CD4-positive, alpha-beta memory T cell (primary cell): ENCODE measurements at regions not wholly inside any gene's neighbourhood (a gene's known extent, or its start where the extent isn't known, plus 50 kb on each side); places are given as distances from the start of the nearest gene placed in this dataset.

Experiments used
- CTCF ChIA-PET: fragments of 350-600 bp; sonication (Branson Sonifier 250); formaldehyde crosslinking; loops from one replicate; lab custom pipeline; 2021; ENCODE audit warnings: inconsistent platforms; ENCODE audit not compliant: partially characterized antibody; lab: Charles Lee
- POLR2A ChIA-PET: fragments of 350-600 bp; sonication (Branson Sonifier 250); formaldehyde crosslinking; loops from one replicate; lab custom pipeline; 2021; ENCODE audit not compliant: partially characterized antibody; lab: Charles Lee
- DNase-seq, 5 donors: peaks; one replicate each; pipeline versions ENCODE4 v3.0.0 to v3.0.0-alpha.2; 2020 to 2022; ENCODE audit warnings: mixed read lengths in 1 of 5
- H3K27ac ChIP-seq: one replicate; pipeline ENCODE4 v1.7.0; 2013; ENCODE audit warnings: low read depth, low read length
- H3K27me3 ChIP-seq: 2 replicates; pipeline ENCODE4 v1.7.0; 2013; ENCODE audit warnings: mild to moderate bottlenecking, low read length, moderate library complexity; ENCODE audit not compliant: insufficient read depth
- H3K36me3 ChIP-seq: 2 replicates; pipeline ENCODE4 v1.7.0; 2013; ENCODE audit warnings: mild to moderate bottlenecking, low read length, moderate library complexity; ENCODE audit not compliant: insufficient read depth
- H3K4me1 ChIP-seq: 2 replicates; pipeline ENCODE4 v1.7.0; 2013; ENCODE audit warnings: mild to moderate bottlenecking, low read length, moderate library complexity; ENCODE audit not compliant: insufficient read depth
- H3K4me3 ChIP-seq, 2 donors: one replicate each; pipeline ENCODE4 v1.7.0; 2013; ENCODE audit warnings: low read length in 2 of 2, mild to moderate bottlenecking in 1 of 2
- H3K9me3 ChIP-seq, 2 donors: one replicate each; pipeline ENCODE4 v1.7.0; 2013; ENCODE audit warnings: low read length in 2 of 2, control low read depth in 1 of 2; ENCODE audit not compliant: control insufficient read depth in 1 of 2
- H3K27ac Mint-ChIP-seq, 7 donors: one replicate each; pipeline ENCODE4 v1.8.0; 2020 to 2021; ENCODE audit warnings: mixed read lengths in 7 of 7, mild to moderate bottlenecking in 6 of 7, inconsistent platforms in 3 of 7, moderate library complexity in 3 of 7
- H3K27me3 Mint-ChIP-seq, 2 donors: one replicate each; pipeline ENCODE4 v1.8.0; 2020 to 2021; ENCODE audit warnings: mixed read lengths in 2 of 2
- H3K36me3 Mint-ChIP-seq, 2 donors: one replicate each; pipeline ENCODE4 v1.8.0; 2020 to 2021; ENCODE audit warnings: mixed read lengths in 2 of 2, inconsistent platforms in 1 of 2, mild to moderate bottlenecking in 1 of 2
- H3K4me1 Mint-ChIP-seq, 4 donors: one replicate each; pipeline ENCODE4 v1.8.0; 2020 to 2021; ENCODE audit warnings: mixed read lengths in 4 of 4, mild to moderate bottlenecking in 1 of 4
- H3K4me3 Mint-ChIP-seq, 8 donors: one replicate each; pipeline ENCODE4 v1.8.0; 2020 to 2021; ENCODE audit warnings: mixed read lengths in 8 of 8, mild to moderate bottlenecking in 7 of 8, moderate library complexity in 6 of 8, inconsistent platforms in 3 of 8
- H3K9me3 Mint-ChIP-seq, 8 donors: one replicate each; pipeline ENCODE4 v1.8.0; 2020 to 2021; ENCODE audit warnings: mixed read lengths in 8 of 8, mild to moderate bottlenecking in 5 of 8, inconsistent platforms in 3 of 8, moderate library complexity in 1 of 8
- intact Hi-C: fragments of 100-400 bp; cut with micrococcal nuclease; formaldehyde crosslinking; loops from one replicate; pipeline ENCODE4 v1.15.1; 2023

DNA sequence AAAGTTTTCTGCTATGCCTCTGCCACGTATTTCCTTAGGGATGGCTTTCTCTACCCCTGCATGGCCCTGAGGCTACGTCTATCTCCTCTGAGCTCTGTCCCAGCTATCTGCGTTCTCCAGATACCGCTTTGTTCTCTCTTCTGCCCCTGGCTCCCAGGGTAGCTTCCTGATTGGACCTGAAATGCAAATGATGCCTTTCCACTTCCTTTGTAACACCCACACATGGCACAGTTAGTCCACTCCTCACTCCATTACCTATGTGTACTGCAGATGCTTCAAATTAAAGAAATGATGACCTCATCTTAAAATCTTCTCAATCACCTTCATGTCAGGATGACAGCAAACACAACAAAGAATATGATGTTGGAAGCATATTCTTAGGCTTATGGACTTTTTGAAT is 138.6 kb upstream of the POGK start:
- Histone ChIP-seq H3K4me1 (no peaks in the 10 kb centered on the region), H3K9me3 (no peaks in the 10 kb centered on the region), H3K27me3 (no peaks in the 10 kb centered on the region), H3K27ac (no peak overlapping the region), H3K4me3 (no peak overlapping the region), H3K36me3 (no peaks in the 10 kb centered on the region)
- Mint-ChIP-seq H3K36me3 (no peaks in the 10 kb centered on the region), H3K4me1 (no peaks in the 10 kb centered on the region), H3K4me3 (no peak overlapping the region), H3K27me3 (peaks cover 5 to 18% of the 10 kb centered on the region in 2 donors), H3K9me3 (peaks cover 0 to 3% (median 0%) of the 10 kb centered on the region in 8 donors), H3K27ac (no peak overlapping the region)
- intact Hi-C loops: no loop called here
- DNase-seq: no peak
- CTCF ChIA-PET: no interaction called here
- POLR2A ChIA-PET: no interaction called here

DNA sequence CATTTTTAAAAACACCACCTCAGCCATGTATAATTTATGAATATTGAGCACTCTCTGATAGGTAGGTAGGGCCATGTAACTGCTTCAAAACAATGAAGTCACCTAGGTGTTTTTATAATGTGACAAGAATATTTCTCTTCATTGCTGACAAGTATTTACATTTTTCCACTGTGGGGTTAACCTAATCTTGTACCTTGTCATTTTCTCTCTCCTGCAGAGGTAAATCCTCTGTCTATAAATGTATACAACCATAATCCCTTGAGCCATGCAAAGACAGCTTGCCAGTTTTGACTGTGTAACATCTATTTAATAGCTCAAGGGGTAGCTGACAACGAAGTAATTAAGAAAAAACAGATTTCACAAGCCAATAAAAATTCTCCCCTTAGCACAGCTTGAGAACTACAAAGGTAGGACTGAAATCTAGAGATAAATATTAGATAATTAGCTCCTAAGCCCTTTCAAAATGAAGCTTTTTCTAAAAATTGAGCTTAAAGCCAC is 137.6 kb upstream of the POGK start:
- Histone ChIP-seq H3K9me3 (no peaks in the 10 kb centered on the region), H3K4me3 (no peak overlapping the region), H3K27ac (no peak overlapping the region), H3K36me3 (no peaks in the 10 kb centered on the region), H3K4me1 (no peaks in the 10 kb centered on the region), H3K27me3 (no peaks in the 10 kb centered on the region)
- POLR2A ChIA-PET: no interaction called here
- Mint-ChIP-seq H3K4me1 (no peaks in the 10 kb centered on the region), H3K27me3 (peaks cover 7 to 16% of the 10 kb centered on the region in 2 donors), H3K36me3 (no peaks in the 10 kb centered on the region), H3K27ac (no peak overlapping the region), H3K4me3 (no peak overlapping the region), H3K9me3 (peaks cover 0 to 5% (median 0%) of the 10 kb centered on the region in 8 donors)
- CTCF ChIA-PET: no interaction called here
- intact Hi-C loops: no loop called here
- DNase-seq: no peak

DNA sequence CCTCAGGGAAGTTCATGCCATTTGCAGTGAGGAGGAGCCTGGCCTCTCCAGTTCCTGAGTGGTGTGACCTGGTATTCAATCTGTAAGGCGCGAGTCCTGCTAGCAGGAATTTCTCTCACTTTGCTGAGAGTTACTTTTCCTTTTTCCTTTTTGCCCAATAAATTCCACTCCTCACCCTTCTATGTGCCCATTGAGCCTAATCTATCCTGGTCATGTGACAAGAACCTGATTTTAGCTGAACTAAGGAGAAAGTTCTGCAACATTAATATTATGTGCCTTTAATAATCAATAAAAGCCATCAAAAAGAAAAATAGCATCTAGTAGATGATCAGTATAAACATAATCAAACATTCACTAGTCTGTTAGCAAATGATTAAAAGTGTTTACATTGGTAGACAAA is 136.1 kb upstream of the POGK start:
- no peaks in the 10 kb centered on the region for H3K4me1 Mint-ChIP-seq
- H3K9me3 ChIP-seq: no peaks in the 10 kb centered on the region
- H3K4me3 ChIP-seq: no peak overlapping the region
- H3K4me3 Mint-ChIP-seq: no peak overlapping the region
- H3K27me3 ChIP-seq: no peaks in the 10 kb centered on the region
- H3K36me3 Mint-ChIP-seq: no peaks in the 10 kb centered on the region
- peaks cover 7 to 18% of the 10 kb centered on the region in 2 donors for H3K27me3 Mint-ChIP-seq
- H3K4me1 ChIP-seq: no peaks in the 10 kb centered on the region
- peaks cover 0 to 5% (median 0%) of the 10 kb centered on the region in 8 donors for H3K9me3 Mint-ChIP-seq
- CTCF ChIA-PET: no interaction called here
- H3K27ac ChIP-seq: no peak overlapping the region
- no peaks in the 10 kb centered on the region for H3K36me3 ChIP-seq
- POLR2A ChIA-PET: no interaction called here
- H3K27ac Mint-ChIP-seq: no peak overlapping the region
- DNase-seq: no peak
- intact Hi-C loops: no loop called here

DNA sequence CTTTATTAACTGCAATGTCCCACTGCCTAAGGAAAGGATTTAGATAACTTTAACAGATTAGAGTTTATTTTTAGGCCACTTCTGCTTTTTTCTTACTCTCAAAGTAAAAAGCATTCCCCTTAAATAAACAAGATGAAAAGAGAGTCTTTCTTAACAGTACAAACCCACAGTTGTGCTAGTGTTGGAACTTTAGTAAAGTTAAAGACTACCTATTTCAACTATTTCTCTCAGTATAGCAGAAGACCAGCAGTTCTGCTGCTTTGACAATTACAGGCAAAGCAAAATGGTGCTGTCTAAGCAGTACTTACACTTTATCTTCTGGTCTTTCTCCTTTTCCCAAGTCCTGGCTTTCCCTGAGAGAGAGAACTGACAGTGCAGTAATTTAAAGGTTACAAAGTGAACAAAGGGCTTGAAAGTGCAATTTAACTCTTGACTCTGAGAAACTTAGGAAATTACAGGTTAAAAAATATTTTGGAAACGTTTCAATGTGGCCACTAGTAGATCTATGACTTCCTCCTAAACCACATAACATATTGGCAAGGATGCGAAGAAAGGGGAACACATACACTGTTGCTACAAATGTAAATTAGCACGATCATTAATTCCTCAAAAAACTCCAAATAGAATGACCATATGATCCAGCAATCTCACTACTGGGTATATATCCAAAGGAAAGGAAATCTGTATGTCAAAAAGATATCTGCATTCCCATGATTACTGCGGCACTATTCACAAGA is 135.4 kb upstream of the POGK start:
- CTCF ChIA-PET: no interaction called here
- Mint-ChIP-seq H3K9me3 (peaks cover 0 to 5% (median 2%) of the 10 kb centered on the region in 8 donors), H3K27me3 (peaks cover 7 to 19% of the 10 kb centered on the region in 2 donors), H3K27ac (no peak overlapping the region), H3K4me3 (no peak overlapping the region), H3K4me1 (no peaks in the 10 kb centered on the region), H3K36me3 (no peaks in the 10 kb centered on the region)
- Histone ChIP-seq H3K4me1 (no peaks in the 10 kb centered on the region), H3K4me3 (no peak overlapping the region), H3K27ac (no peak overlapping the region), H3K27me3 (no peaks in the 10 kb centered on the region), H3K9me3 (no peaks in the 10 kb centered on the region), H3K36me3 (no peaks in the 10 kb centered on the region)
- DNase-seq: no peak
- POLR2A ChIA-PET: no interaction called here
- intact Hi-C loops: no loop called here

DNA sequence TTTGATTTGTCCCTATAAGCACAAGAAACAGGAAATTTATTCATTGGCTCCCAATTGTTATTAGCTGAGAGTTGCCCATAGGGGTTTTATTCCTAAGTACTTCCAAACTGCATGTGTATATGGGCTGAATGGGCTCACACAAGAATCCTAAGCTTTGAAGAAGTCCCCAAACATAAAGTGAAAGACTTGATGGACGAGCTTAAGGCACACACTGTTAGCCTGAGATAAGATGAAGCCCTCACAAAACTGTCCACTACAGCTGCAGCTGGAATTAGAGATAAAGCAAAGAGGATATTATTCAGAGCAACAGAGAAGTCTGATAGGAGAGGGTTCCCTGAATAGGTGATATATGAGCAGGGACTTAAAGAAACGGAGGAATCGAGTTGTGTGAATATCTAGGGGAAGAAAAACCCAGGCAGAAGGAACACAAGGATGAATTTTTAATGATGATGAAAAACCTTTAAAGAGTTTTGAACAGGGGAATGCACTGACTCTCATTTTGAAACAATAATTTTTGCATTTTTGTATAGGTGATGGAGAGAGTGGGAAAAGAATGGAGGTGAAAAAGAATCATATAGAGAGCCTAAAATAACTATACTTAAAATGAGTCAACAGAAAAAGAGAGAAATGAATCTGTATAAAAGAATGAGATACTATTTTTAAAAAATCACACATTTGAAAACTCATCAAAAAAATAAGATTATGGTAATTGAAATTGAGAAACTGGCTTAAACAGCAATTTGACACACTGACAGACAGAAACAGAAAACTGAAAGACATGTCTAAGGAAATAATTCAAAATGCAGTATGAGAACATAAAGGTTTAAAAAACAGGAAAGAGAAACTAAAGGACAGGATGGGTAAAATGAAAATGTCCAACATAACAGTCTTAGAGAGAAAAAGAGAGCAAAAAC is 133.6 kb upstream of the POGK start:
- peak overlapping the region in 1 of 7 donors; percentile 15 for H3K27ac Mint-ChIP-seq
- no peaks in the 10 kb centered on the region for H3K4me1 Mint-ChIP-seq
- peaks cover 0 to 5% (median 2%) of the 10 kb centered on the region in 8 donors for H3K9me3 Mint-ChIP-seq
- Histone ChIP-seq H3K27me3 (no peaks in the 10 kb centered on the region), H3K4me3 (no peak overlapping the region), H3K27ac (no peak overlapping the region), H3K4me1 (no peaks in the 10 kb centered on the region), H3K36me3 (no peaks in the 10 kb centered on the region), H3K9me3 (no peaks in the 10 kb centered on the region)
- ChIA-PET CTCF (no interaction called here), POLR2A (no interaction called here)
- H3K27me3 Mint-ChIP-seq: peaks cover 9 to 16% of the 10 kb centered on the region in 2 donors
- intact Hi-C loops: no loop called here
- DNase-seq: no peak
- no peak overlapping the region for H3K4me3 Mint-ChIP-seq
- no peaks in the 10 kb centered on the region for H3K36me3 Mint-ChIP-seq

DNA sequence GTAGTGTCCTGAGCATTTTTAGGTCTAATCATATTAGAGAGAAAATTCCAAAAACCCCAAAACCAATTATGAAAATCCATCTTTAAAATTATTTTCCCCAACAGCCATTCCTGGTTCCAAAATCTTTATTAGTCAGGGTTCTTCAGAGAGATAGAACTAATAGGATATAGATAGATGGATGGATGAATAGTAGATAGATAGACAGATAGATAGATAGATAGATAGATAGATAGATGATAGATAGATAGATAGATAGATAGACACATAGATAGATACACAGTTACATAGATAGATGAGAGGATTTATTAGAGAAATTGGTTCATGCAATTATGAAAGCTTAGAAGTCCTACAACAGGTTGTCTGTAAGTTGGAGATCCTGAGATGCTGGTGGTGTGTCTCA is 122.7 kb upstream of the POGK start:
- Histone ChIP-seq H3K36me3 (no peaks in the 10 kb centered on the region), H3K4me3 (no peak overlapping the region), H3K27ac (no peak overlapping the region), H3K9me3 (no peaks in the 10 kb centered on the region), H3K27me3 (no peaks in the 10 kb centered on the region), H3K4me1 (no peaks in the 10 kb centered on the region)
- Mint-ChIP-seq H3K9me3 (peaks cover 0 to 19% (median 4%) of the 10 kb centered on the region in 8 donors), H3K36me3 (no peaks in the 10 kb centered on the region), H3K4me1 (no peaks in the 10 kb centered on the region), H3K4me3 (no peak overlapping the region), H3K27me3 (peaks cover 0 to under 1% of the 10 kb centered on the region in 2 donors), H3K27ac (peak overlapping the region in 1 of 7 donors; percentile 35)
- CTCF ChIA-PET: no interaction called here
- no peak for DNase-seq
- POLR2A ChIA-PET: no interaction called here
- intact Hi-C loops: no loop called here

DNA sequence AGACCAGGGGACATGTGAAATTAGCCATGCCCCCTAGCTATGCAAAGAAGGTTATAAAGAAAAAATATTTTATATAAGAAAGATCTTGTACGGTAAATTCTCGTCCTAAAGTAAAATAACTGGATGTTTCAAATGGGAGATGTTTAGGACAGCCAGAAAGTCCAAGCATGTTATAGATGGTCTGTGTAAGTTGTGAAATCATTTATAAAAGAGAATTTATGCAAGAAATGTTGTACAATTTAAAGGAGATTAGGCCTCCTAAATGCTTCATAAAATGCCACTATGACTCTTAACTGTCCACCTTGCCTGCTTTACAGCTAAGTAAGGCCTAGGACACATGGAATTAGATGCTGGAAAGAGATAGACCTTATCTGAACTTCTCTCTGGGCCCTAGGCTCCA is 118.1 kb upstream of the POGK start:
- intact Hi-C loops: no loop called here
- H3K4me1 ChIP-seq: no peaks in the 10 kb centered on the region

More for the DNA sequence above, 118.1 kb upstream of the POGK start:
- no peaks in the 10 kb centered on the region for H3K27me3 ChIP-seq
- H3K36me3 ChIP-seq: no peaks in the 10 kb centered on the region
- no peak for DNase-seq
- CTCF ChIA-PET: no interaction called here
- H3K4me3 ChIP-seq: no peak overlapping the region
- POLR2A ChIA-PET: no interaction called here
- Mint-ChIP-seq H3K4me1 (no peaks in the 10 kb centered on the region), H3K4me3 (no peak overlapping the region), H3K27me3 (peaks cover under 1 to 3% of the 10 kb centered on the region in 2 donors), H3K9me3 (peaks cover 0 to 21% (median under 1%) of the 10 kb centered on the region in 8 donors), H3K36me3 (no peaks in the 10 kb centered on the region), H3K27ac (no peak overlapping the region)
- H3K27ac ChIP-seq: no peak overlapping the region
- no peaks in the 10 kb centered on the region for H3K9me3 ChIP-seq
